Jurkat, Clone E6-1 (cell line): ENCODE measurements at regions not wholly inside any gene's neighbourhood (a gene's known extent, or its start where the extent isn't known, plus 50 kb on each side); places are given as distances from the start of the nearest gene placed in this dataset.
A peak's percentile ranks its signal among the peaks of the same experiment; 100 is the strongest.
"Not testable (repeated sequence)": the region's sequence is repeated elsewhere in the genome, so short reads cannot be mapped to it uniquely, and the experiment has no call there.

ENCODE experiments used
- DNase-seq: peaks from one replicate; pipeline ENCODE4 v3.0.0-alpha.2; 2011; ENCODE audit warnings: low read depth, low spot score
- H3K4me3 ChIP-seq: 2 replicates; pipeline ENCODE4 v1.5.1; 2011; ENCODE audit warnings: mild to moderate bottlenecking, low read length, control low read depth, moderate library complexity

GRCh38 chr9:97770808-97771372 is 73.8 kb upstream of the XPA start:
- no peak for DNase-seq
- no peak overlapping the region for H3K4me3 ChIP-seq

- no peak overlapping the region for H3K4me3 ChIP-seq
- DNase-seq: peak; percentile 7
Measured at GRCh38 chr9:97771641-97772040, 74.5 kb upstream of the XPA start.

- H3K4me3 ChIP-seq: no peak overlapping the region
- no peak for DNase-seq
Measured at GRCh38 chr9:97772145-97772544, 75.0 kb upstream of the XPA start.

GRCh38 chr9:97773091-97773490 is 76.0 kb upstream of the XPA start:
- DNase-seq: no peak
- H3K4me3 ChIP-seq: no peak overlapping the region

GRCh38 chr9:97773723-97774122 is 76.6 kb upstream of the XPA start:
- no peak for DNase-seq
- H3K4me3 ChIP-seq: no peak overlapping the region

- H3K4me3 ChIP-seq: no peak overlapping the region
- DNase-seq: no peak
Measured at GRCh38 chr9:97774673-97775072, 77.5 kb upstream of the XPA start.

GRCh38 chr9:97778740-97779139 is 74.3 kb upstream of the FOXE1 start:
- not testable (repeated sequence) for H3K4me3 ChIP-seq, DNase-seq

- DNase-seq: no peak
- no peak overlapping the region for H3K4me3 ChIP-seq
Measured at GRCh38 chr9:97779608-97780007, 73.4 kb upstream of the FOXE1 start.

GRCh38 chr9:97781902-97782301 is 71.1 kb upstream of the FOXE1 start:
- DNase-seq: no peak
- no peak overlapping the region for H3K4me3 ChIP-seq

GRCh38 chr9:97786341-97786740 is 66.7 kb upstream of the FOXE1 start:
- no peak overlapping the region for H3K4me3 ChIP-seq
- DNase-seq: no peak

- DNase-seq: no peak
- no peak overlapping the region for H3K4me3 ChIP-seq
Measured at GRCh38 chr9:97787551-97787950, 65.5 kb upstream of the FOXE1 start.

GRCh38 chr9:97788763-97789663 is 64.0 kb upstream of the FOXE1 start:
- no peak for DNase-seq
- H3K4me3 ChIP-seq: no peak overlapping the region

GRCh38 chr9:97790542-97790941 is 62.5 kb upstream of the FOXE1 start:
- no peak overlapping the region for H3K4me3 ChIP-seq
- DNase-seq: no peak

GRCh38 chr9:97791542-97791941 is 61.5 kb upstream of the FOXE1 start:
- no peak overlapping the region for H3K4me3 ChIP-seq
- no peak for DNase-seq

- DNase-seq: no peak
- H3K4me3 ChIP-seq: no peak overlapping the region
Measured at GRCh38 chr9:97793067-97793466, 60.0 kb upstream of the FOXE1 start.

- DNase-seq: no peak
- no peak overlapping the region for H3K4me3 ChIP-seq
Measured at GRCh38 chr9:97794666-97795065, 58.4 kb upstream of the FOXE1 start.

GRCh38 chr9:97796176-97796575 is 56.9 kb upstream of the FOXE1 start:
- not testable (repeated sequence) for DNase-seq

GRCh38 chr9:97801180-97801579 is 51.8 kb upstream of the FOXE1 start:
- no peak for DNase-seq

More at GRCh38 chr9:97796176-97796575, 56.9 kb upstream of the FOXE1 start:
- not testable (repeated sequence) for H3K4me3 ChIP-seq

GRCh38 chr9:97802276-97802675 is 50.8 kb upstream of the FOXE1 start:
- no peak for DNase-seq
- no peak overlapping the region for H3K4me3 ChIP-seq

More at GRCh38 chr9:97801180-97801579, 51.8 kb upstream of the FOXE1 start:
- H3K4me3 ChIP-seq: no peak overlapping the region

- H3K4me3 ChIP-seq: peak overlapping the region; percentile 50
- DNase-seq: peak; percentile 48
Measured at GRCh38 chr9:97803167-97804058, 49.6 kb upstream of the FOXE1 start.
